HEK293T (cell line): ENCODE measurements at regions not wholly inside any gene's neighbourhood (a gene's known extent, or its start where the extent isn't known, plus 50 kb on each side); places are given as distances from the start of the nearest gene placed in this dataset.

ENCODE experiments used
- BHLHE40 ChIP-seq: fragments of 450-650 bp; IDR thresholded peaks from 2 replicates; pipeline ENCODE4 v1.6.1; 2016; ENCODE audit warnings: mild to moderate bottlenecking, moderate library complexity, borderline replicate concordance
- ELF4 ChIP-seq: fragments of 450-650 bp; IDR thresholded peaks from 2 replicates; pipeline ENCODE4 v1.6.1; 2017; ENCODE audit warnings: antibody characterized with exemption
- FOXA1 ChIP-seq: fragments of 450-650 bp; IDR thresholded peaks from 2 replicates; pipeline ENCODE4 v1.6.1; 2016; ENCODE audit warnings: mild to moderate bottlenecking
- FOXK2 ChIP-seq: fragments of 450-650 bp; IDR thresholded peaks from 2 replicates; pipeline ENCODE4 v1.6.1; 2016; ENCODE audit warnings: mild to moderate bottlenecking
- HDGF ChIP-seq: fragments of 450-650 bp; IDR thresholded peaks from 2 replicates; pipeline ENCODE4 v1.6.1; 2017; ENCODE audit warnings: antibody characterized with exemption, borderline replicate concordance
- L3MBTL2 ChIP-seq: fragments of 450-650 bp; conservative IDR thresholded peaks from 2 replicates; pipeline ENCODE4 v1.6.1; 2016; ENCODE audit warnings: mild to moderate bottlenecking
- LEF1 ChIP-seq: fragments of 450-650 bp; IDR thresholded peaks from 2 replicates; pipeline ENCODE4 v1.6.1; 2017; ENCODE audit warnings: mild to moderate bottlenecking, borderline replicate concordance
- NFRKB ChIP-seq: fragments of 450-650 bp; IDR thresholded peaks from 2 replicates; pipeline ENCODE4 v1.6.1; 2016; ENCODE audit warnings: mild to moderate bottlenecking, moderate library complexity
- PKNOX1 ChIP-seq: fragments of 450-650 bp; IDR thresholded peaks from 2 replicates; pipeline ENCODE4 v1.6.1; 2016
- SP1 ChIP-seq: fragments of 450-650 bp; IDR thresholded peaks from 2 replicates; pipeline ENCODE4 v1.6.1; 2017
- SUZ12 ChIP-seq: fragments of 450-650 bp; IDR thresholded peaks from 2 replicates; pipeline ENCODE4 v1.6.1; 2016; ENCODE audit warnings: mild to moderate bottlenecking
- TARDBP ChIP-seq: fragments of 450-650 bp; IDR thresholded peaks from 2 replicates; pipeline ENCODE4 v1.6.1; 2016
- ZNF384 ChIP-seq: fragments of 450-650 bp; IDR thresholded peaks from 2 replicates; pipeline ENCODE4 v1.6.1; 2016

- TF ChIP-seq BHLHE40 (no peak), SUZ12 (no peak), SP1 (no peak), TARDBP (no peak), PKNOX1 (no peak), L3MBTL2 (no peak), LEF1 (no peak), FOXA1 (no peak), ZNF384 (no peak), HDGF (no peak), ELF4 (no peak), FOXK2 (no peak), NFRKB (no peak)
Measured at GRCh38 chr12:91813701-91814100, 331.9 kb downstream of the BTG1 start.
